Natural killer cell (primary cell): ENCODE measurements at regions not wholly inside any gene's neighbourhood (a gene's known extent, or its start where the extent isn't known, plus 50 kb on each side); places are given as distances from the start of the nearest gene placed in this dataset.
"Not testable (repeated sequence)": the region's sequence is repeated elsewhere in the genome, so short reads cannot be mapped to it uniquely, and the experiment has no call there.

Source experiments
- ATAC-seq, 3 donors: fragments of 150-1000 bp in 2 of 3; fragments of 200-7000 bp in 1 of 3; cut with Tn5 transposase; 1 replicate in 1 of 3; 2 replicates in 2 of 3; pipeline ENCODE4 v1.10.0; 2021; ENCODE audit warnings: mild to moderate bottlenecking in 2 of 3, moderate library complexity in 2 of 3
- DNase-seq, 2 donors: peaks; one replicate each; pipeline versions ENCODE4 v3.0.0 to v3.0.0-alpha.2; 2013 to 2021; ENCODE audit warnings: mixed read lengths in 1 of 2
- H3K27ac ChIP-seq: one replicate; pipeline ENCODE4 v1.5.1; 2013; ENCODE audit warnings: mild to moderate bottlenecking, low read length
- H3K27me3 ChIP-seq: one replicate; pipeline ENCODE4 v1.6.1; 2013; ENCODE audit warnings: low read length; ENCODE audit not compliant: control insufficient read depth, insufficient read depth
- H3K36me3 ChIP-seq: one replicate; pipeline ENCODE4 v1.6.1; 2013; ENCODE audit warnings: low read length; ENCODE audit not compliant: control insufficient read depth, insufficient read depth
- H3K4me1 ChIP-seq: one replicate; pipeline ENCODE4 v1.6.1; 2013; ENCODE audit warnings: low read length; ENCODE audit not compliant: control insufficient read depth, insufficient read depth
- H3K4me3 ChIP-seq: one replicate; pipeline ENCODE4 v1.5.1; 2013; ENCODE audit warnings: low read length
- H3K9me3 ChIP-seq: one replicate; pipeline ENCODE4 v1.6.1; 2013; ENCODE audit warnings: low read length; ENCODE audit not compliant: control insufficient read depth, insufficient read depth
- H3K27ac Mint-ChIP-seq, 2 donors: one replicate each; pipeline ENCODE4 v1.8.0; 2022; ENCODE audit warnings: mild to moderate bottlenecking in 2 of 2, mixed read lengths in 2 of 2, moderate library complexity in 1 of 2
- H3K27me3 Mint-ChIP-seq, 2 donors: one replicate each; pipeline ENCODE4 v1.8.0; 2022; ENCODE audit warnings: low read depth in 2 of 2, mixed read lengths in 2 of 2
- H3K36me3 Mint-ChIP-seq: one replicate; pipeline ENCODE4 v1.8.0; 2022; ENCODE audit warnings: mixed read lengths
- H3K4me1 Mint-ChIP-seq, 2 donors: one replicate each; pipeline ENCODE4 v1.8.0; 2022; ENCODE audit warnings: mixed read lengths in 2 of 2
- H3K4me3 Mint-ChIP-seq: one replicate; pipeline ENCODE4 v1.8.0; 2022; ENCODE audit warnings: mild to moderate bottlenecking, moderate library complexity, mixed read lengths
- H3K9me3 Mint-ChIP-seq, 2 donors: one replicate each; pipeline ENCODE4 v1.8.0; 2022; ENCODE audit warnings: mixed read lengths in 2 of 2
- WGBS: methylation state at CpG from one replicate; pipeline ENCODE4 v1.1.7; 2013; ENCODE audit warnings: missing lambda C conversion rate; ENCODE audit not compliant: insufficient coverage; 5-methylcytosine and 5-hydroxymethylcytosine counted together
- intact Hi-C: fragments of 100-400 bp; cut with micrococcal nuclease; formaldehyde crosslinking; loops from one replicate; pipeline ENCODE4 v1.14.2; 2022
- TF ChIP-seq, protein P1 (sequence below): fragments of 200-600 bp; IDR thresholded peaks from one replicate; pipeline ENCODE4 v1.8.0; 2022; ENCODE audit warnings: antibody characterized with exemption

DNA sequence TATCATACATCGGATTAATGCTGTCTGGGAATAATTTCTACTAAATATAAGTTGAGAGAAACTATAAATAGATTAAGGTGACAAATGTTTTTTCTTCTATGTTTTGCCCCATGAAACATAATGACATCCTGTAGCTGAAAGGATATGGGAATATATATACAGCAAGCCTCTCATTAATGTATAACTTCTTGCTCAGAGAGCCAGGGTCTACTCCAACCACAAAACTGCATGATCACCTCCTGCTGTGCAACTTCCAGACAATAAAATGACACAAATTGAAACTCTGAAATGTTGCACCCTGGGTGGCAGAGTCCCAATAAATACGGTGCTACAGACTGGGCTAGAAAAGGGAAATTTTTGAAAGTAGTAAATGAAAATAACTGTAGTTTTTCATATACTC is 571.9 kb upstream of the CBLB start:
- no peak overlapping the region for H3K27ac Mint-ChIP-seq
- TF ChIP-seq, protein P1, sequence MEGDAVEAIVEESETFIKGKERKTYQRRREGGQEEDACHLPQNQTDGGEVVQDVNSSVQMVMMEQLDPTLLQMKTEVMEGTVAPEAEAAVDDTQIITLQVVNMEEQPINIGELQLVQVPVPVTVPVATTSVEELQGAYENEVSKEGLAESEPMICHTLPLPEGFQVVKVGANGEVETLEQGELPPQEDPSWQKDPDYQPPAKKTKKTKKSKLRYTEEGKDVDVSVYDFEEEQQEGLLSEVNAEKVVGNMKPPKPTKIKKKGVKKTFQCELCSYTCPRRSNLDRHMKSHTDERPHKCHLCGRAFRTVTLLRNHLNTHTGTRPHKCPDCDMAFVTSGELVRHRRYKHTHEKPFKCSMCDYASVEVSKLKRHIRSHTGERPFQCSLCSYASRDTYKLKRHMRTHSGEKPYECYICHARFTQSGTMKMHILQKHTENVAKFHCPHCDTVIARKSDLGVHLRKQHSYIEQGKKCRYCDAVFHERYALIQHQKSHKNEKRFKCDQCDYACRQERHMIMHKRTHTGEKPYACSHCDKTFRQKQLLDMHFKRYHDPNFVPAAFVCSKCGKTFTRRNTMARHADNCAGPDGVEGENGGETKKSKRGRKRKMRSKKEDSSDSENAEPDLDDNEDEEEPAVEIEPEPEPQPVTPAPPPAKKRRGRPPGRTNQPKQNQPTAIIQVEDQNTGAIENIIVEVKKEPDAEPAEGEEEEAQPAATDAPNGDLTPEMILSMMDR = no peak
- H3K4me3 ChIP-seq = no peak overlapping the region
- 60% methylated on average over 1 of the region's 2 CpGs for WGBS
- no peaks in the 10 kb centered on the region for H3K4me1 Mint-ChIP-seq
- no peak for ATAC-seq
- H3K27me3 Mint-ChIP-seq = no peaks in the 10 kb centered on the region
- intact Hi-C loops = no loop called here
- no peak for DNase-seq
- H3K4me1 ChIP-seq = no peaks in the 10 kb centered on the region
- no peaks in the 10 kb centered on the region for H3K27me3 ChIP-seq
- no peaks in the 10 kb centered on the region for H3K36me3 Mint-ChIP-seq
- H3K9me3 ChIP-seq = no peaks in the 10 kb centered on the region
- H3K36me3 ChIP-seq = no peaks in the 10 kb centered on the region
- H3K4me3 Mint-ChIP-seq = no peak overlapping the region
- no peaks in the 10 kb centered on the region for H3K9me3 Mint-ChIP-seq
- H3K27ac ChIP-seq = no peak overlapping the region

DNA sequence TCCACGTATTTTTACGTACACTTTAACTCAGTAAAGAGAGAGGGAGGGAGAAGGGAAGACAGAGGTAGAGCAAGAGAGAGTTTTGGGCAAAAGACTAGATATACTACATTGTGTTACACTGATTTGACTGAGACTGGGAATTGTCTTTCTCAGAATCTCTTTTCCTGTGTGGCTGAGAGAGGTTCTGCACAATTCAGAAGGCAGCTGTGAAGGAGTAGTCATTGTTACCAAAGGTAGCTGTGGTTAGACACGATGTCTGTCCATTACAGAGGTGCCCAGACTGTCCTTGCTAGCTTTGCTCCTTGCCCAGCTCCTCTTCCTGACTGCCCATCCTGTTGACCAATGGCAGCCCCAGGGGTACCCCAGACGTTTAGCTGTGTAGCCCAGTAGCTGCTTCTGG is 577.5 kb upstream of the CBLB start:
- peaks cover 2 to 5% of the 10 kb centered on the region in 2 donors for H3K9me3 Mint-ChIP-seq

DNA sequence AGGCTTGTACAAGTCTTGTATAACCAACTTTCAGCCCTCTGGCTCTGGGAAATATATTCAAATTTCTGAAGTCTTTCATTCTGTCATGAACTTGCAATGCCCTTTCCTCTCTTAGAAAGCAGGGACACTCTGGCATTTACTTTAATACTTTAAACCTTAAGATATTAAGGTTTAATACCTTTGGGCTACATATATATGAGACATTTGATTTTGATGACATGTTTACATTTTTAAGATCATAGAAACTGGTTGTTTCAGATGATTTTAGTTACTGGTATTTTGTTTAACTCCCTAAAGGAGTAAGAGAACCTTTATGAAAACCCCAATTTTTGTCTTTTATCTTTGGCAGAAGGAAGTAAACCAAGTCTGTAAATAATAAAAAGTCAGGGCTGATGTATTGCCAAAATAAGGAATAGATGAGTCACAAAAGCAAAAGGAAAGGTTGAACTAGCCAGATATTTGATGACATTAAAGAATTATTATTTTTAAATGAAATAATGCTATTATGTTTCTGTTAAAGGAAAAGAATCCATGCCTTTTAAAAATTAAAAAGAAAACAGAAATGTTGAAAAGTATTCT is 579.0 kb upstream of the CBLB start:
- Histone ChIP-seq H3K27me3 (no peaks in the 10 kb centered on the region), H3K4me3 (no peak overlapping the region), H3K27ac (no peak overlapping the region), H3K9me3 (no peaks in the 10 kb centered on the region), H3K36me3 (no peaks in the 10 kb centered on the region), H3K4me1 (no peaks in the 10 kb centered on the region)
- Mint-ChIP-seq H3K4me1 (no peaks in the 10 kb centered on the region), H3K4me3 (no peak overlapping the region), H3K9me3 (peaks cover 2 to 5% of the 10 kb centered on the region in 2 donors), H3K27me3 (no peaks in the 10 kb centered on the region), H3K36me3 (no peaks in the 10 kb centered on the region), H3K27ac (no peak overlapping the region)
- DNase-seq (no peak), ATAC-seq (no peak)
- intact Hi-C loops = no loop called here
- TF ChIP-seq, protein P1 = no peak

More for the DNA sequence above, 577.5 kb upstream of the CBLB start:
- TF ChIP-seq, protein P1 = no peak
- H3K27ac Mint-ChIP-seq = no peak overlapping the region
- H3K4me3 ChIP-seq = no peak overlapping the region
- H3K9me3 ChIP-seq = no peaks in the 10 kb centered on the region
- WGBS = 58% methylated on average over 2 of the region's 4 CpGs
- ATAC-seq (no peak), DNase-seq (no peak)
- no peaks in the 10 kb centered on the region for H3K36me3 ChIP-seq
- H3K27me3 ChIP-seq = no peaks in the 10 kb centered on the region
- no peaks in the 10 kb centered on the region for H3K27me3 Mint-ChIP-seq
- no peaks in the 10 kb centered on the region for H3K4me1 ChIP-seq
- no peaks in the 10 kb centered on the region for H3K36me3 Mint-ChIP-seq
- no peak overlapping the region for H3K4me3 Mint-ChIP-seq
- H3K4me1 Mint-ChIP-seq = no peaks in the 10 kb centered on the region
- intact Hi-C loops = no loop called here
- no peak overlapping the region for H3K27ac ChIP-seq

DNA sequence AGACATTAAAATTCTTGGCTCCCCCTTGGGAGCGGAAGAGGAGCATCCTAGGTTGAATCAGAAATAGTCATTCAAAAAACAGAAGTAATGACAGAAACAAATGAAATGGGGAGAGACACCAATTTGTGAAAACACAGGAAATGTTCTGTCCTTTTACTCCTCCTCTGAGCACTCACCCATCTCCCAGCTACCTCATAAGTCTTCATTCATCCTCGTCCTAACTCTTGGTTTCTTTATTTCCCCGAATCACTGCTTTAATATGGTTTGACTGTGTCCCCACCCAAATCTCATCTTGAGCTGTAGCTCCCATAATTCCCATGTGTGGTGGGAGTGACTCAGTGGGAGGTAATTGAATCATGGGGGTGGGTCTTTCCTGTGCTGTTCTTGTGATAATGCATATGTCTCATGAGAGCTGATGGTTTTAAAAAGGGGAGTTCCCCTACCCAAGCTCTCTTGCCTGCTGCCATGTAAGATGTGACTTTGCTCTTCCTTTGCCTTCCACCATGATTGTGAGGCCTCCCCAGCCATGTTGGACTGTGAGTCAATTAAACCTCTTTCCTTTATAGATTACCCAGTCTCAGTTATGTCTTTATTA is 579.7 kb upstream of the CBLB start:
- ATAC-seq = not testable (repeated sequence)
- 96% methylated on average over 3 of the region's 3 CpGs for WGBS

More for the DNA sequence above, 579.7 kb upstream of the CBLB start:
- H3K4me3 ChIP-seq, H3K4me1 Mint-ChIP-seq, H3K27me3 Mint-ChIP-seq, H3K36me3 ChIP-seq, H3K27ac ChIP-seq, intact Hi-C loops, DNase-seq, H3K36me3 Mint-ChIP-seq, H3K9me3 Mint-ChIP-seq, H3K4me3 Mint-ChIP-seq, H3K4me1 ChIP-seq, H3K27me3 ChIP-seq, H3K9me3 ChIP-seq, H3K27ac Mint-ChIP-seq: not testable (repeated sequence)
